Adrenal gland (tissue), 9 donors: ENCODE measurements at regions not wholly inside any gene's neighbourhood (a gene's known extent, or its start where the extent isn't known, plus 50 kb on each side); places are given as distances from the start of the nearest gene placed in this dataset.

Source experiments
- DNase-seq, 7 donors: peaks; one replicate each; pipeline ENCODE4 v3.0.0-alpha.2; 2019 to 2020
- H3K27ac ChIP-seq, 5 donors: fragments of 200-600 bp; sonication (generic) in 4 of 5; 1 replicate in 3 of 5; 2 replicates in 2 of 5; pipeline versions ENCODE4 v1.5.1 to v1.8.0; 2016 to 2020; ENCODE audit warnings: mild to moderate bottlenecking in 1 of 5
- H3K27me3 ChIP-seq: fragments of 200-600 bp; 2 replicates; pipeline ENCODE4 v1.8.0; 2021
- H3K36me3 ChIP-seq, 2 donors: fragments of 200-600 bp; replicated peaks in 1 of 2; 1 replicate in 1 of 2; 2 replicates in 1 of 2; pipeline versions ENCODE4 v1.5.1 to v1.8.0; 2018 to 2022
- H3K4me1 ChIP-seq, 2 donors: fragments of 200-600 bp; replicated peaks in 1 of 2; 1 replicate in 1 of 2; 2 replicates in 1 of 2; pipeline versions ENCODE4 v1.5.1 to v1.8.0; 2018 to 2021
- H3K4me3 ChIP-seq, 4 donors: fragments of 200-600 bp; sonication (generic) in 3 of 4; one replicate each; pipeline ENCODE4 v1.5.1; 2016 to 2018
- H3K9me3 ChIP-seq, 3 donors: fragments of 200-600 bp; sonication (generic) in 1 of 3; replicated peaks in 1 of 3; 1 replicate in 2 of 3; 2 replicates in 1 of 3; pipeline versions ENCODE4 v1.5.1 to v1.8.0; 2016 to 2021
- CTCF ChIP-seq, 6 experiments: fragments of 450-650 bp in 4 of 6; fragments of 200-600 bp in 2 of 6; sonication (generic) in 1 of 6; IDR thresholded peaks; 1 replicate in 5 of 6; 2 replicates in 1 of 6; pipeline versions ENCODE4 v1.5.1 to v1.8.0; 2016 to 2021; ENCODE audit warnings: antibody characterized with exemption in 6 of 6, mild to moderate bottlenecking in 2 of 6, moderate library complexity in 1 of 6
- POLR2A ChIP-seq, 2 donors: fragments of 450-650 bp; IDR thresholded peaks; one replicate each; pipeline ENCODE4 v1.6.1; 2017; ENCODE audit warnings: antibody characterized with exemption in 2 of 2, mild to moderate bottlenecking in 2 of 2, moderate library complexity in 1 of 2
- WGBS, 4 donors: extraction: QIAGEN DNeasy Blood & Tissue Kit in 2 of 4; methylation state at CpG; one replicate each; pipeline versions ENCODE4 v1.1.5 to v1.1.7; 2013 to 2017; 5-methylcytosine and 5-hydroxymethylcytosine counted together
- intact Hi-C, 2 donors: fragments of 100-400 bp; cut with DNase I; formaldehyde crosslinking; loops; one replicate each; pipeline versions ENCODE4 v1.14.1 to v1.15.0; 2022 to 2023
- donor health status: healthy with polysubstance abuse.
- donor health status: Bipolar disorder and iron deficiency.
- donor health status: DM: yes; HTN: yes; CAD: no.
- donor health status: DM: no; HTN: no; CAD: no.
- donor health status: DM: no; HTN: no; CAD: no.

- 52 to 76% (median 65%) methylated on average over 1 of the region's 1 CpG for WGBS, 4 donors
Observed at GRCh38 chr2:61774351-61774750, 79.5 kb downstream of the FAM161A start.

GRCh38 chr2:61771904-61772845 lies 81.7 kb downstream of the FAM161A start:
- TF ChIP-seq CTCF (IDR thresholded peaks at IDR 0.05) = no peak
- no peak for TF ChIP-seq POLR2A (IDR thresholded peaks at IDR 0.05)
- no peaks in the 10 kb centered on the region for H3K36me3 ChIP-seq
- no peaks in the 10 kb centered on the region for H3K4me1 ChIP-seq
- intact Hi-C loops = no loop called here
- H3K27ac ChIP-seq = no peak overlapping the region
- no peak overlapping the region for H3K4me3 ChIP-seq
- no peak for DNase-seq
- WGBS, 4 donors = 69 to 75% (median 73%) methylated on average over 7 of the region's 7 CpGs
- no peaks in the 10 kb centered on the region for H3K27me3 ChIP-seq
- no peaks in the 10 kb centered on the region for H3K9me3 ChIP-seq

More at GRCh38 chr2:61774351-61774750, 79.5 kb downstream of the FAM161A start:
- no peaks in the 10 kb centered on the region for H3K4me1 ChIP-seq
- no peaks in the 10 kb centered on the region for H3K27me3 ChIP-seq
- H3K27ac ChIP-seq = no peak overlapping the region
- TF ChIP-seq CTCF (IDR thresholded peaks at IDR 0.05) (no peak), POLR2A (IDR thresholded peaks at IDR 0.05) (no peak)
- intact Hi-C loops = no loop called here
- no peak overlapping the region for H3K4me3 ChIP-seq
- no peaks in the 10 kb centered on the region for H3K36me3 ChIP-seq
- H3K9me3 ChIP-seq = no peaks in the 10 kb centered on the region
- no peak for DNase-seq

GRCh38 chr2:61770746-61771145 lies 83.1 kb downstream of the FAM161A start:
- TF ChIP-seq POLR2A (IDR thresholded peaks at IDR 0.05) (no peak), CTCF (IDR thresholded peaks at IDR 0.05) (no peak)
- no peak for DNase-seq

GRCh38 chr2:61770298-61770697 lies 83.6 kb downstream of the FAM161A start:
- intact Hi-C loops = no loop called here
- no peaks in the 10 kb centered on the region for H3K27me3 ChIP-seq
- H3K4me3 ChIP-seq = no peak overlapping the region
- no peaks in the 10 kb centered on the region for H3K4me1 ChIP-seq
- 64 to 81% (median 75%) methylated on average over 1 of the region's 1 CpG for WGBS, 4 donors
- no peaks in the 10 kb centered on the region for H3K36me3 ChIP-seq
- H3K9me3 ChIP-seq = no peaks in the 10 kb centered on the region
- DNase-seq = no peak
- no peak overlapping the region for H3K27ac ChIP-seq
- TF ChIP-seq CTCF (IDR thresholded peaks at IDR 0.05) = no peak
- no peak for TF ChIP-seq POLR2A (IDR thresholded peaks at IDR 0.05)

More at GRCh38 chr2:61770746-61771145, 83.1 kb downstream of the FAM161A start:
- Histone ChIP-seq H3K27me3 (no peaks in the 10 kb centered on the region), H3K4me3 (no peak overlapping the region), H3K36me3 (no peaks in the 10 kb centered on the region), H3K9me3 (no peaks in the 10 kb centered on the region), H3K4me1 (no peaks in the 10 kb centered on the region), H3K27ac (no peak overlapping the region)
- intact Hi-C loops = no loop called here
